HG03575 (cell line): ENCODE measurements at regions not wholly inside any gene's neighbourhood (a gene's known extent, or its start where the extent isn't known, plus 50 kb on each side); places are given as distances from the start of the nearest gene placed in this dataset.
"Not testable (repeated sequence)": the region's sequence is repeated elsewhere in the genome, so short reads cannot be mapped to it uniquely, and the experiment has no call there.

Experiments
- ATAC-seq: cut with Tn5 transposase; IDR thresholded peaks from one replicate; pipeline ENCODE4 v1.9.1; 2021; ENCODE audit not compliant: unreplicated experiment, insufficient number of reproducible peaks, low FRiP score; ENCODE audit errors: extremely low read depth

- no peak for ATAC-seq
These were observed 1938.5 kb upstream of the DEFB115 start for GRCh38 chr20:29318871-29319461.

GRCh38 chr20:29319725-29320124 lies 1937.7 kb upstream of the DEFB115 start:
- no peak for ATAC-seq

GRCh38 chr20:29320216-29320949 lies 1937.1 kb upstream of the DEFB115 start:
- not testable (repeated sequence) for ATAC-seq

DNA sequence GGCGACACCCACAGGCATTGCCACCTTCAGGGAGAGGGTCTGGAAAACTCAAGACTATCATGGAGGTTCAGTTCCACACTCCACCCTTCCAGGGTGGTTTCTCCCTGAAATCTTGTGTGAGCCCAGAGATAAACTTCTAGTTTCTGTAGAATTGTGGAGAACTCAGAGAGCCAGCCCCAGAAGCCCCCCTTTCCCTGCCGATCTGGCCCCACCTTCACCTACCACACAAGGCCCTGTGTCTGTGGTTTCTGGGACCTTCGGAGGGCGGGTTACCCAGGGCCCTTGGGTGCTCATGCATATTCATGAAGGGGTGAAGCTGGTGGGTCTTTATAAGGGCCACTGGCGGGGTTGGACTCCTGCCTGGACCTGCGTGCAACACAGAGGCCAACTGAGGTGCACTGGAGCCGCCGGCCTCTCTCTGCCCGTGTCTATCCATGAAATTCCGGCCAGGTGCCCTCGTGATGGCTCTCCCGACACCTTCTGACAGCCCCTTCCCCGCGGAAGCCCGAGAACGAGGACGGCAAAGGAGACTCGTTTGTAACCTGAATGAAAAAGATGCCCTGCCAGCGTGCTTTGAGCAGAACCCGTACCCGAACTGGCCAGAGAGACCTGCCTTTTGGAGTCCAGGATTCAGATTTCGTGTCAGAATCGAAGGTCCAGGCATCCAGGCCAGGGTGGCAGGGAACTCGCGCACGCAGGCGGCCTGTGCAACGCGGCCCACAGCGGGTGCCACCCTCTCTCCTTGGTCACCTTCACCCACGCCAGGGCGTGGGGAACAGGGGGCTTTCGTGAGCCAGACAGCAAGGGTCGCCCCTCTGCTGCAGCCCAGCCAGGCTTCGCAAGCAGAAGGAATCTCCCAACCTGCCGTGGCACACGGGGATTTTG lies 1933.6 kb upstream of the DEFB115 start:
- ATAC-seq, result not testable (repeated sequence)

GRCh38 chr20:29324516-29325303 lies 1932.8 kb upstream of the DEFB115 start:
- not testable (repeated sequence) for ATAC-seq

GRCh38 chr20:29325304-29325640 lies 1932.2 kb upstream of the DEFB115 start:
- ATAC-seq, result no peak

DNA sequence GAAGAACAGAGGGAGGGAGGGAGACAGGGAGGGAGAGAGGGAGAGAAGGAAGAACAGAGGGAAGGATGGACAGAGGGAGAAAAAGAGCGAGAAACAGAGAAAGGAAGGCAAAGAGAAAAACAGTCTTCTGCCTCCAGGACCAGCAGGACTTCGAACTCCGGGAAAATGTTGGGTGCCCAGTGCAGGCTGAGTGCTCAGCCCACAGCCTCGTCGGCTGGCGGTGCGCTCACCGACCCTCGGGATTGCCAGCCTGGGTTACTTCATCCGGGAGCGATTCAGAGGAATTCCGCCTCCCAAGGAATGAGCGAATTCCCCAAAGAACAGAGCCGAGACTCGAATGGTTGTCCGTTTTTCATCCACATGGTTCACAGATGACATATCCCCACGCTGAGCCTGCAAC lies 1931.7 kb upstream of the DEFB115 start:
- not testable (repeated sequence) for ATAC-seq

DNA sequence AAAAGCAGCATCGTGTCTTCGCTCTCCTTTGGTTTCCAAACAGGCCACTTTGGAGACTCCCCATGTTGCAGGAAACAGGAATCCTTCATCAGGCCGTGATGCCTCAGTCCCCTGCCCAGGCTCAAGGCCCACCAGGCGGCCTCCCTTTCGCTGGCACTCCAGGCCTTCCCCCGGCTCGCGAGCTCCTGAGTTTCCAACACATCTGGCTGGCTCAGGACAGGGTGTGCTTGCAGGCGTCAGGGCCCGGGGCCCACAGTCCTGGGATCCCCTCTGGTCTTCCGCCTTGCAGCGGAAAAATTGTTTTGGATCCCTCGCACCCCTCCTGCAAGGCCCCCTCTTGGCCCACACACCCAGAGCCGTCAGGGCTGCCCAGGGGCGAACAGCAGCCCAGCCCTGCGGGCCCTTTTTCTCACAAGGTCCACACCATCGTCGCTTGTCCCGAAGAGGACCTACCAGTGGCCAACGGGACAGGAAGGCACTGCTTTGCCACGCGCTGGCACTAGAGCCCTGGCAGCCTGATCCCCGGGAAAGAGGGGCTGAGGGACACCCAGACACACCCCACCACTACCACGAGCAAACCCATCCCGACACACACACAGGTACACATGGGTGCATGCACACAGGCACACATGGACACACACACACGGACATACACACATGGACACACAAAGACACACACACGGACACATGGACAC lies 1930.9 kb upstream of the DEFB115 start:
- no peak for ATAC-seq

DNA sequence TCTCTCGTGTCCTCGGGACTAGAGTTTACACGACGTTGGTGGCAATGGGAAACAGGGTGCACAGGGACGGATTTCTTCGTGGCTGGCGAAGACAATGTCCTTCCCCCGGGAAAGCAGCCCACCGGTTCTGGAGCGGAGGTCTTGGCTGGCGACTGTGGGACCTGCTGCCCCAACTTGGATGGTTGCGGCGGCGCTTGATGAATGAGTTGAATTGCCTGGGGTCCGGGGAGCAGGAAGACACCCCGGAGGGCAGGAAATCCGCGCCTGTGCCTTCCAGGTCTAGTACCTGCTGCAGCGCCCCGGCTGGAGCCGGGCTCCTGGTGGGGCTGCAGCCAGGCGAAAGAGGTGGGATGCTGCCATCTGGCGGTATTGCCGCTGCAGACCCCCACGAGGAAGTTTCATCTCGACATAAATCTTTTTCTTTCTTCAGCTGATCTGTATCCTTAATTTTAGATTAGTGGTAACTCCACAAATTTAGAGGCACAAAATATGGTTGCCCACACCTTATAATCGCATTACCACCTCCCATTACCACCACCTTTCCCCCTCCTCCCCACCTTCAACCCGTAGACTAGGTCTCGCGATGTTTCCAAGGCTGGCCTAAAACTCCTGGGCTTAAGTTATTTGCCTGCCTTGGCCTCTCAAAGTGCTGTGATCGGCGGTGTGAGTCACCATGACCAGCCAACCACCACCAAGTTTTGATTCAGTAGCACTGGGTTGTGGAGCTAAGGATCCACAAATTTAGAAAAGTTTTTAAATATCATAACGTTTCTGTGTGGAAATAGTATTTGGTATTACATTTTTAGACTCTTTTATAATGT lies 1929.7 kb upstream of the DEFB115 start:
- ATAC-seq, result not testable (repeated sequence)

GRCh38 chr20:29330429-29331115 lies 1926.9 kb upstream of the DEFB115 start:
- not testable (repeated sequence) for ATAC-seq

DNA sequence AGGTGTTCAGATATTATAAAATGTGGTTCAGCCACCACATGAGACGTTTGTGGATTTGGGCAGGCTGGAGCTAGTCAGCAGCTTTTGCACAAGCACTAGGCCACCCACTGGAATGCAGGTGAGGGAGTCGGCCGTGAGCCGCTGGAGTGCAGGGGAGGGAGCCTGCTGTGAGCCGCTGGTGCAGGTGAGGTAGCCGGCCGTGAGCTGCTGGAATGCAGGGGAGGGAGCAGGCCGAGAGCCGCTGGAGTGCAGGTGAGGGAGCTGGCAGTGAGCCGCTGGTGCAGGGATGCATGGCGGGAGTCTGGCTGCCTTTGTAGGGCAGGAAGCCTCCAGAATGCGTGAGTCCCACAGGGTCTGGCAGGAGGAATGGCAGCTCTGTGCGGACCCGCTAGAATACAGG lies 1907.6 kb upstream of the DEFB115 start:
- ATAC-seq, result no peak

DNA sequence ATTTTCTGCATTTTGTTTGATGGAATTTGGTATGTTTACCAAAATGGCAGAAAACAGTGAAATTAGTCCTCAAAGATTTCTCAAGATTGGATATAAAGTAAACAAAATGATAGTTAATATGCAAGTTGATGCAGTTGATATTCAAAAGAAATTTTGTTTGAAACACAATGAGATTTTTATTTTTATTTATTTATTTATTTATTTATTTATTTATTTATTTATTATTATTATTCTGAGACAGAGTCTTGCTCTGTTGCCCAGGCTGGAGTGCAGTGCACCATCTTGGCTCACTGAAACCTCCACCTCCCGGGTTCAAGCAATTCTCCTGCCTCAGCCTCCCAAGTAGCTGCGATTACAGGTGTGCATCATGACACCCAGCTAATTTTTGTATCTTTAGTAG lies 1881.5 kb upstream of the DEFB115 start:
- not testable (repeated sequence) for ATAC-seq

DNA sequence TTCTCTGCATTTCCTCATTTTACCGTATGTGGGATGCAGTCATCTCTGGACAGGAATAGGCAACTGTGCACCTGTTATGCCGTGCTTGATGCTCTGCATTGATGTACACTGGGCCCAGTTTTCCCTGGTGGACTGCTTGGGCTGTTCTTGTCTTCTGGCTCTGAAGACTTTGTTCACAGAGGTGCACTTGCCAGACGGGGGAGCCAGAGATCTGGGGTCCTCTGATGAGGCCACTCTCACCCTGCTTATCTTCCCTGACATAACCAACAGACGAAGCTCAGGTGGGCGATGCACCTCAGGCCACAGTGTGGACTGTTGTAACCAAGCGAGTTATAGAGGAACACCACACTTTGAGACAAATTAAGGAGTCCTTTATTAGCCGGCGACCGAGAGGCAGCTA lies 1864.6 kb upstream of the DEFB115 start:
- not testable (repeated sequence) for ATAC-seq

GRCh38 chr20:29408034-29408695 lies 1849.3 kb upstream of the DEFB115 start:
- no peak for ATAC-seq

DNA sequence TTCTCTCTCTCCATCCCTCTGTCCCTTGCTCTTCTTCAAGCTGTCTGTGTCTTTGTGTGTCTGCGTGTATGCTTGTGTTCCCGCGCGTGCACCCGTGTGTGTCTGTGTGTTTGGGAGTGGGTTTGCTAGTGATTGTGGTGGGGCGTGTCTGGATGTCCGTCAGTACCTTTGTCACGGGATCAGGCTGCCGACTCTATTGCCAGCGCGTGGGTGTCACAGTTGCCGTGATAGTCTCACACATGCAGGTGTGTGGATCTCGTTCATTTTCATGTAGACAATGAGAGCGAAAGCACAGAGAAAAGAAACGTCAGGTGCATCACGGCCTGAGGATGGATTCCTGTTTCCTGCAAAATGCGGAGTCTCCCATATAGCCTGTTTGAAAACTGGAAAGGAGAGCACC lies 1848.8 kb upstream of the DEFB115 start:
- ATAC-seq, result not testable (repeated sequence)

DNA sequence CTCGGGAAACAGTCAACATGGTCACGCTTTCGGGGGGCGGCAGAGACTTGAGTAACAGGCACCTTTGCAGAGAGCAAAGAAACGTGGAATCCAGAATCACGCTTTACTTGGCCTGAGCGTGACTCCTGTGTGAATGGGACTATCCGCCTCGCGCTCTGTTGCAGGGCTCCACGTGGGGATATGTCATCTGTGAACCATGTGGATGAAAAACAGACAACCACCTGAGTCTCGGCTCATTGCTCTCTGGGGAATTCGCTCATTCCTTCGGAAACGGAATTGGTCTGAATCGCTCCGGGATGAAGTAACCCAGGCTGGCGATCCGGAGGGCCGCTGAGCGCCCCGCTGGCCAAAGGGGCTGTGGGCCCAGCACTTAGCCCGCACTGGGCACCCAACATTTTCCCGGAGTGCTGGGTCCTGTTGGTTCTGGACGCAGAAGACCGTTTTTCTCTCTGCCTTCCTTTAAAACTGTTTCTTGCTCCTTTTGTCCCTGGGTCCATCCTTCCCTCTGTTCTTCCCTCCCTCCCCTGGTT lies 1848.2 kb upstream of the DEFB115 start:
- ATAC-seq, result not testable (repeated sequence)
